ENCODE measurements at regions not wholly inside any gene's neighbourhood (a gene's known extent, or its start where the extent isn't known, plus 50 kb on each side); places are given as distances from the start of the nearest gene placed in this dataset.

- H3K79me2 ChIP-seq (ENCODE audit: insufficient read depth, low read depth) = no peaks in the 10 kb centered on the region
- H3K4me2 ChIP-seq = no peak overlapping the region
- H2AFZ ChIP-seq (ENCODE audit: low read depth) = no peak overlapping the region
- no peak overlapping the region for H3K9ac ChIP-seq
- no peaks in the 10 kb centered on the region for H3K27me3 ChIP-seq (ENCODE audit: insufficient read depth, low read depth)
- no peaks in the 10 kb centered on the region for H3K36me3 ChIP-seq (ENCODE audit: insufficient read depth)
- H4K20me1 ChIP-seq (ENCODE audit: insufficient read depth) = no peaks in the 10 kb centered on the region
- TF ChIP-seq CTCF (conservative IDR thresholded peaks at IDR 0.05; ENCODE audit: low read depth, low read length) = no peak
- no peaks in the 10 kb centered on the region for H3K4me1 ChIP-seq (ENCODE audit: low read depth, poor library complexity, severe bottlenecking)
- no peak overlapping the region for H3K4me3 ChIP-seq (IDR thresholded peaks at IDR 0.05; ENCODE audit: insufficient read depth, low read depth, low read length)
- H3K27ac ChIP-seq = no peak overlapping the region
Measured at GRCh38 chr2:121101093-121101715, 183.8 kb downstream of the TFCP2L1 start.

GRCh38 chr2:121102941-121103340 is 182.1 kb downstream of the TFCP2L1 start:
- Histone ChIP-seq H3K27me3 (ENCODE audit: insufficient read depth, low read depth) (no peaks in the 10 kb centered on the region), H3K27ac (no peak overlapping the region), H3K4me3 (IDR thresholded peaks at IDR 0.05; ENCODE audit: insufficient read depth, low read depth, low read length) (no peak overlapping the region), H3K9ac (no peak overlapping the region), H3K4me1 (ENCODE audit: low read depth, poor library complexity, severe bottlenecking) (no peaks in the 10 kb centered on the region), H3K79me2 (ENCODE audit: insufficient read depth, low read depth) (no peaks in the 10 kb centered on the region), H2AFZ (ENCODE audit: low read depth) (no peak overlapping the region), H4K20me1 (ENCODE audit: insufficient read depth) (no peaks in the 10 kb centered on the region), H3K36me3 (ENCODE audit: insufficient read depth) (no peaks in the 10 kb centered on the region), H3K4me2 (no peak overlapping the region)
- TF ChIP-seq CTCF (conservative IDR thresholded peaks at IDR 0.05; ENCODE audit: low read depth, low read length) = no peak

GRCh38 chr2:121103960-121104359 is 181.0 kb downstream of the TFCP2L1 start:
- no peak for TF ChIP-seq CTCF (conservative IDR thresholded peaks at IDR 0.05; ENCODE audit: low read depth, low read length)
- Histone ChIP-seq H3K4me2 (no peak overlapping the region), H4K20me1 (ENCODE audit: insufficient read depth) (no peaks in the 10 kb centered on the region), H3K79me2 (ENCODE audit: insufficient read depth, low read depth) (no peaks in the 10 kb centered on the region), H3K36me3 (ENCODE audit: insufficient read depth) (no peaks in the 10 kb centered on the region), H3K4me1 (ENCODE audit: low read depth, poor library complexity, severe bottlenecking) (no peaks in the 10 kb centered on the region), H3K4me3 (IDR thresholded peaks at IDR 0.05; ENCODE audit: insufficient read depth, low read depth, low read length) (no peak overlapping the region), H3K27ac (no peak overlapping the region), H3K27me3 (ENCODE audit: insufficient read depth, low read depth) (no peaks in the 10 kb centered on the region), H2AFZ (ENCODE audit: low read depth) (no peak overlapping the region), H3K9ac (no peak overlapping the region)

GRCh38 chr2:121104721-121105141 is 180.3 kb downstream of the TFCP2L1 start:
- no peak overlapping the region for H3K9ac ChIP-seq
- TF ChIP-seq CTCF (conservative IDR thresholded peaks at IDR 0.05; ENCODE audit: low read depth, low read length) = no peak
- H3K27me3 ChIP-seq (ENCODE audit: insufficient read depth, low read depth) = no peaks in the 10 kb centered on the region
- H3K27ac ChIP-seq = no peak overlapping the region
- no peak overlapping the region for H3K4me2 ChIP-seq
- H2AFZ ChIP-seq (ENCODE audit: low read depth) = no peak overlapping the region
- H3K79me2 ChIP-seq (ENCODE audit: insufficient read depth, low read depth) = no peaks in the 10 kb centered on the region
- no peaks in the 10 kb centered on the region for H3K4me1 ChIP-seq (ENCODE audit: low read depth, poor library complexity, severe bottlenecking)
- H3K36me3 ChIP-seq (ENCODE audit: insufficient read depth) = no peaks in the 10 kb centered on the region
- H3K4me3 ChIP-seq (IDR thresholded peaks at IDR 0.05; ENCODE audit: insufficient read depth, low read depth, low read length) = no peak overlapping the region
- no peaks in the 10 kb centered on the region for H4K20me1 ChIP-seq (ENCODE audit: insufficient read depth)

All from KMS-11 (cell line).